HL-60 (cell line): ENCODE measurements at regions not wholly inside any gene's neighbourhood (a gene's known extent, or its start where the extent isn't known, plus 50 kb on each side); places are given as distances from the start of the nearest gene placed in this dataset.

Experiments
- DNase-seq, 2 experiments: peaks; one replicate each; pipeline ENCODE4 v3.0.0-alpha.2; 2010 to 2020; ENCODE audit warnings: low read depth in 1 of 2, low spot score in 1 of 2
- H3K27ac ChIP-seq: fragments of 250-450 bp; sonication (Bioruptor Pico); replicated peaks from 2 replicates; pipeline ENCODE4 v1.5.1; 2020; ENCODE audit warnings: mild to moderate bottlenecking, moderate library complexity
- H3K27me3 ChIP-seq: fragments of 250-450 bp; sonication (Bioruptor Pico); 2 replicates; pipeline ENCODE4 v1.5.1; 2021; ENCODE audit warnings: mild to moderate bottlenecking, moderate library complexity; ENCODE audit not compliant: insufficient read depth, poor library complexity, severe bottlenecking
- H3K4me3 ChIP-seq: replicated peaks from 2 replicates; pipeline ENCODE4 v1.5.1; 2011; ENCODE audit warnings: mild to moderate bottlenecking, control low read depth, low read length; ENCODE audit not compliant: insufficient read depth
- CTCF ChIP-seq: IDR thresholded peaks from one replicate; pipeline ENCODE4 v1.5.1; 2011; ENCODE audit warnings: low read length, control low read depth, inconsistent platforms; ENCODE audit not compliant: insufficient read depth
- GABPA ChIP-seq: IDR thresholded peaks from 2 replicates; pipeline ENCODE4 v1.6.1; 2012; ENCODE audit warnings: low read depth
- POLR2AphosphoS5 ChIP-seq: IDR thresholded peaks from 2 replicates; pipeline ENCODE4 v1.6.1; 2012; ENCODE audit warnings: low read depth
- REST ChIP-seq: IDR thresholded peaks from 2 replicates; pipeline ENCODE4 v1.6.1; 2012; ENCODE audit warnings: low read depth; ENCODE audit not compliant: insufficient replicate concordance
- SPI1 ChIP-seq: IDR thresholded peaks from 2 replicates; pipeline ENCODE4 v1.6.1; 2012; ENCODE audit warnings: low read depth, mild to moderate bottlenecking, borderline replicate concordance

GRCh38 chr2:220419647-220420046 is 792.2 kb downstream of the SLC4A3 start:
- TF ChIP-seq SPI1, result no peak
- no peak for TF ChIP-seq CTCF
- no peak for TF ChIP-seq REST
- TF ChIP-seq GABPA, result no peak
- no peak for TF ChIP-seq POLR2AphosphoS5
- no peak for DNase-seq
- H3K4me3 ChIP-seq, result no peak overlapping the region
- H3K27ac ChIP-seq, result no peak overlapping the region
- peaks cover 3% of the 10 kb centered on the region for H3K27me3 ChIP-seq

GRCh38 chr2:220420820-220421219 is 793.4 kb downstream of the SLC4A3 start:
- DNase-seq, result no peak

GRCh38 chr2:220422676-220423075 is 795.2 kb downstream of the SLC4A3 start:
- peaks cover 3% of the 10 kb centered on the region for H3K27me3 ChIP-seq
- no peak for DNase-seq
- TF ChIP-seq REST (no peak), GABPA (no peak), POLR2AphosphoS5 (no peak), SPI1 (no peak), CTCF (no peak)
- H3K27ac ChIP-seq, result no peak overlapping the region
- H3K4me3 ChIP-seq, result no peak overlapping the region

More at GRCh38 chr2:220420820-220421219, 793.4 kb downstream of the SLC4A3 start:
- TF ChIP-seq REST (no peak), SPI1 (no peak), CTCF (no peak), POLR2AphosphoS5 (no peak)
- Histone ChIP-seq H3K4me3 (no peak overlapping the region), H3K27me3 (peaks cover 3% of the 10 kb centered on the region), H3K27ac (no peak overlapping the region)
